K562 (cell line): ENCODE measurements at regions not wholly inside any gene's neighbourhood (a gene's known extent, or its start where the extent isn't known, plus 50 kb on each side); places are given as distances from the start of the nearest gene placed in this dataset.
"Not testable (repeated sequence)": the region's sequence is repeated elsewhere in the genome, so short reads cannot be mapped to it uniquely, and the experiment has no call there.

ENCODE experiments used
- ATAC-seq: fragments of 200-7000 bp; cut with Tn5 transposase; 3 replicates; pipeline ENCODE4 v1.9.1; 2020; ENCODE audit warnings: moderate library complexity
- BruUV-seq: library from RNA; stranded (reverse); fragments of 400-500 nt; replicated peaks from 2 replicates; lab custom pipeline; 2021; lab: Mats Ljungman, UMichigan
- CTCF ChIA-PET: fragments of 300-600 bp; formaldehyde crosslinking; extraction: SDS; loops from one replicate; lab custom pipeline; 2021; ENCODE audit warnings: low intra/inter-chr PET ratio; lab: Yijun Ruan, JAX
- POLR2A ChIA-PET: fragments of 300-600, 350-650 bp; sonication (Branson Sonifier 250); formaldehyde crosslinking; extraction: SDS; loops from one replicate; lab custom pipeline; 2021; ENCODE audit warnings: antibody characterized with exemption, inconsistent platforms; lab: Yijun Ruan, JAX
- DNase-seq, 4 experiments: peaks; one replicate each; pipeline versions ENCODE4 v3.0.0 to v3.0.0-alpha.2; 2011 to 2018; ENCODE audit warnings: low spot score in 3 of 4, mixed read lengths in 3 of 4; ENCODE audit errors: extremely low read depth in 1 of 4
- FAIRE-seq: peaks from 2 replicates; lab custom pipeline; 2011; peaks lifted over from hg19 to GRCh38; lab: Jason Lieb, UNC
- H2AFZ ChIP-seq: 2 replicates; pipeline ENCODE4 v1.6.0; 2011; ENCODE audit warnings: low read depth, low read length, control low read depth, inconsistent platforms
- H3K27ac ChIP-seq: fragments of 200-600 bp; 3 replicates; pipeline ENCODE4 v1.8.0; 2011; ENCODE audit warnings: low read depth, mild to moderate bottlenecking, control low read depth, inconsistent platforms, low read length, moderate library complexity, mixed read lengths; ENCODE audit errors: extremely low read depth
- H3K27me3 ChIP-seq, 2 experiments: fragments of 300-600 bp in 1 of 2; 2 replicates in 1 of 2; 3 replicates in 1 of 2; pipeline versions ENCODE4 v1.6.0 to v1.8.0; 2011; ENCODE audit warnings: inconsistent platforms in 2 of 2, low read length in 2 of 2, mild to moderate bottlenecking in 1 of 2, mixed read lengths in 1 of 2, moderate library complexity in 1 of 2; ENCODE audit not compliant: control insufficient read depth in 2 of 2, insufficient read depth in 2 of 2
- H3K36me3 ChIP-seq: fragments of 300-600 bp; 3 replicates; pipeline ENCODE4 v1.8.0; 2011; ENCODE audit warnings: mild to moderate bottlenecking, low read length, inconsistent platforms; ENCODE audit not compliant: control insufficient read depth, insufficient read depth
- H3K4me1 ChIP-seq, 2 experiments: fragments of 200-600 bp in 1 of 2; replicated peaks in 1 of 2; 2 replicates in 1 of 2; 3 replicates in 1 of 2; pipeline versions ENCODE4 v1.5.1 to v1.8.0; 2011; ENCODE audit warnings: inconsistent platforms in 2 of 2, low read length in 2 of 2, mild to moderate bottlenecking in 1 of 2, mixed read lengths in 1 of 2, moderate library complexity in 1 of 2; ENCODE audit not compliant: control insufficient read depth in 2 of 2, insufficient read depth in 2 of 2
- H3K4me2 ChIP-seq: 2 replicates; pipeline ENCODE4 v1.6.1; 2011; ENCODE audit warnings: low read length, control low read depth, inconsistent platforms, mixed read lengths; ENCODE audit not compliant: insufficient read depth
- H3K4me3 ChIP-seq: fragments of 200-600 bp; sonication (generic), shearing (Covaris generic); 2 replicates; pipeline ENCODE4 v1.5.1; 2016; ENCODE audit warnings: control low read depth, inconsistent platforms
- H3K79me2 ChIP-seq: fragments of 200-600 bp; 3 replicates; pipeline ENCODE4 v1.8.0; 2011; ENCODE audit warnings: low read length, inconsistent platforms; ENCODE audit not compliant: control insufficient read depth, insufficient read depth
- H3K9ac ChIP-seq, 2 experiments: 2 replicates each; pipeline versions ENCODE4 v1.6.0 to v1.6.1; 2011; ENCODE audit warnings: low read depth in 2 of 2, low read length in 2 of 2, control low read depth in 1 of 2, inconsistent platforms in 1 of 2, mild to moderate bottlenecking in 1 of 2, mixed read lengths in 1 of 2; ENCODE audit not compliant: insufficient read depth in 1 of 2
- H3K9me1 ChIP-seq: one replicate; pipeline ENCODE4 v1.6.0; 2011; ENCODE audit warnings: inconsistent platforms, mild to moderate bottlenecking, low read length, moderate library complexity; ENCODE audit not compliant: control insufficient read depth, insufficient read depth
- H3K9me3 ChIP-seq: replicated peaks from 2 replicates; pipeline ENCODE4 v1.5.1; 2011; ENCODE audit warnings: low read depth, low read length, inconsistent platforms; ENCODE audit not compliant: control insufficient read depth, insufficient read depth
- H4K20me1 ChIP-seq: replicated peaks from 2 replicates; pipeline ENCODE4 v1.6.1; 2011; ENCODE audit warnings: low read length, inconsistent platforms, mixed read lengths; ENCODE audit not compliant: control insufficient read depth, insufficient read depth
- CREB3 ChIP-seq: fragments of 450-650 bp; conservative IDR thresholded peaks from 2 replicates; pipeline ENCODE4 v1.6.1; 2016; ENCODE audit warnings: missing genetic modification characterization, low read depth, mild to moderate bottlenecking, missing compliant biosample characterization, moderate library complexity
- CTCF ChIP-seq, 3 experiments: IDR thresholded peaks in 2 of 3; conservative IDR thresholded peaks in 1 of 3; 2 replicates each; pipeline ENCODE4 v1.5.1; 2011 to 2012; ENCODE audit warnings: low read length in 3 of 3, mild to moderate bottlenecking in 3 of 3, control low read depth in 2 of 3, improper control_type of control experiment in 1 of 3, inconsistent platforms in 1 of 3, low read depth in 1 of 3, mixed read lengths in 1 of 3, moderate library complexity in 1 of 3; ENCODE audit not compliant: insufficient read depth in 2 of 3
- DDX20 ChIP-seq: fragments of 450-650 bp; IDR thresholded peaks from 2 replicates; pipeline ENCODE4 v1.6.1; 2016; ENCODE audit warnings: missing genetic modification characterization, low read depth, mild to moderate bottlenecking, missing compliant biosample characterization, moderate library complexity
- DMBX1 ChIP-seq: fragments of 250-450 bp; sonication (Bioruptor Pico); IDR thresholded peaks from 2 replicates; pipeline ENCODE4 v1.8.0; 2022; ENCODE audit warnings: inconsistent platforms, mild to moderate bottlenecking, moderate library complexity, borderline replicate concordance
- FOSL1 ChIP-seq: fragments of 200-800 bp; sonication (Bioruptor generic); conservative IDR thresholded peaks from 2 replicates; pipeline ENCODE4 v1.6.1; 2016; ENCODE audit warnings: missing genetic modification characterization, missing compliant biosample characterization
- JUND ChIP-seq, 2 experiments: IDR thresholded peaks; 2 replicates in 1 of 2; 3 replicates in 1 of 2; pipeline ENCODE4 v1.6.1; 2011; ENCODE audit warnings: borderline replicate concordance in 2 of 2, low read depth in 2 of 2, low read length in 2 of 2, improper control_type of control experiment in 1 of 2, missing biosample characterization in 1 of 2, missing genetic modification characterization in 1 of 2, missing genetic modification reagents in 1 of 2
- KLF6 ChIP-seq: fragments of 250-450 bp; sonication (Bioruptor Pico); IDR thresholded peaks from 2 replicates; pipeline ENCODE4 v1.4.0; 2020; ENCODE audit warnings: mild to moderate bottlenecking, moderate library complexity, borderline replicate concordance
- NFXL1 ChIP-seq: fragments of 450-650 bp; formaldehyde crosslinking; IDR thresholded peaks from 2 replicates; pipeline ENCODE4 v1.4.0; 2021; ENCODE audit warnings: mild to moderate bottlenecking
- NR4A1 ChIP-seq, 2 experiments: fragments of 250-450 bp in 1 of 2; fragments of 450-650 bp in 1 of 2; sonication (Bioruptor Pico) in 1 of 2; IDR thresholded peaks; 2 replicates each; pipeline versions ENCODE4 v1.4.0 to v1.6.1; 2016 to 2020; ENCODE audit warnings: mild to moderate bottlenecking in 2 of 2, missing compliant biosample characterization in 1 of 2, missing genetic modification characterization in 1 of 2, moderate library complexity in 1 of 2
- PTTG1 ChIP-seq: fragments of 450-650 bp; IDR thresholded peaks from 2 replicates; pipeline ENCODE4 v1.6.1; 2016; ENCODE audit warnings: low read depth, mild to moderate bottlenecking, missing genetic modification characterization, missing compliant biosample characterization
- RAD21 ChIP-seq, 2 experiments: fragments of 250-450 bp in 1 of 2; fragments of 450-650 bp in 1 of 2; sonication (Bioruptor Pico) in 1 of 2; formaldehyde crosslinking in 1 of 2; IDR thresholded peaks in 1 of 2; conservative IDR thresholded peaks in 1 of 2; 2 replicates each; pipeline versions ENCODE4 v1.4.0 to v1.8.0; 2020 to 2022; ENCODE audit warnings: mild to moderate bottlenecking in 2 of 2, moderate library complexity in 1 of 2
- SMAD4 ChIP-seq: fragments of 250-450 bp; sonication (Bioruptor Pico); conservative IDR thresholded peaks from 2 replicates; pipeline ENCODE4 v1.8.0; 2021; ENCODE audit warnings: inconsistent platforms, mild to moderate bottlenecking, moderate library complexity
- ZBTB17 ChIP-seq: fragments of 450-650 bp; formaldehyde crosslinking; IDR thresholded peaks from 2 replicates; pipeline ENCODE4 v1.4.0; 2020; ENCODE audit warnings: mild to moderate bottlenecking
- ZNF134 ChIP-seq: fragments of 250-450 bp; sonication (Bioruptor Pico); conservative IDR thresholded peaks from 2 replicates; pipeline ENCODE4 v1.4.0; 2020
- ZNF311 ChIP-seq: fragments of 250-450 bp; sonication (Bioruptor Pico); IDR thresholded peaks from 2 replicates; pipeline ENCODE4 v1.4.0; 2020; ENCODE audit warnings: mild to moderate bottlenecking, moderate library complexity
- ZNF766 ChIP-seq: fragments of 200-800 bp; sonication (Bioruptor generic); conservative IDR thresholded peaks from 2 replicates; pipeline ENCODE4 v1.6.1; 2016; ENCODE audit warnings: missing genetic modification characterization, missing compliant biosample characterization
- WGBS: fragments of 100-300 bp; shearing (Covaris generic); methylation state at CpG from one replicate; pipeline ENCODE4 v1.1.6; 2016; ENCODE audit warnings: low coverage, mixed read lengths; ENCODE audit not compliant: insufficient coverage; ENCODE audit errors: missing lambda C conversion rate; 5-methylcytosine and 5-hydroxymethylcytosine counted together
- in situ Hi-C: fragments of 300-500 bp; cut with MboI; formaldehyde crosslinking; loops from 4 replicates; pipeline ENCODE4 v1.15.0; 2018; ENCODE audit warnings: inconsistent platforms, mixed read lengths
- intact Hi-C: fragments of 100-400 bp; cut with micrococcal nuclease; formaldehyde crosslinking; loops from 2 replicates; pipeline ENCODE4 v1.14.2; 2022

GRCh38 chr9:87374023-87374919 lies 123.4 kb upstream of the DAPK1 start:
- WGBS: 0% methylated on average over 8 of the region's 10 CpGs
- H3K79me2 ChIP-seq; H3K27ac ChIP-seq; H3K9me3 ChIP-seq; H3K9ac ChIP-seq; H4K20me1 ChIP-seq; H3K4me1 ChIP-seq; H3K36me3 ChIP-seq; BruUV-seq; CTCF ChIA-PET; H3K27me3 ChIP-seq; FAIRE-seq; H3K4me2 ChIP-seq; intact Hi-C loops; in situ Hi-C loops; H3K9me1 ChIP-seq; H3K4me3 ChIP-seq; TF ChIP-seq NR4A1 (CRISPR knock-in tag; IDR thresholded peaks at IDR 0.05); JUND (IDR thresholded peaks at IDR 0.05; ENCODE audit: borderline replicate concordance, low read depth, low read length): not testable (repeated sequence)
- DNase-seq (peak in 1 of 4 experiments; percentile 27), ATAC-seq (peak; percentile 58; the same call in 2 of the 3 replicates)
- POLR2A ChIA-PET: interaction anchor here (0.6 to 1.6 kb wide), 2 partner anchors 9 to 265 kb away, joined by 3 to 9 read pairs; no protein-coding TSS in a partner anchor
- peak overlapping the region; percentile 19; the same call in 1 of the 2 replicates for H2AFZ ChIP-seq
- TF ChIP-seq ZNF766: 0 out of 2 replicates have a peak, but pooled peaks have one; percentile 33
- TF ChIP-seq ZBTB17 (CRISPR knock-in tag): 0 out of 2 replicates have a peak, but pooled peaks have one; percentile 35
- TF ChIP-seq CREB3 (tag): 0 out of 2 replicates have a peak, but pooled peaks have one; percentile 37
- TF ChIP-seq FOSL1 (tag): peak; percentile 59
- 0 out of 2 replicates have a peak, but pooled peaks have one; percentile 57 for TF ChIP-seq PTTG1 (tag)
- 0 out of 4 replicates have a peak, but pooled peaks of 1 of the 2 experiments have one; percentile 10 for TF ChIP-seq RAD21 (CRISPR knock-in tag; conservative IDR thresholded peaks at IDR 0.05 in 1 of 2, IDR thresholded peaks at IDR 0.05 in 1 of 2)
- peak; percentile 45; the same call in 1 of the 2 replicates for TF ChIP-seq DMBX1 (CRISPR knock-in tag)
- TF ChIP-seq NR4A1 (tag; IDR thresholded peaks at IDR 0.05): peak; percentile 68; the same call in 1 of the 2 replicates
- TF ChIP-seq ZNF311 (CRISPR knock-in tag): peak; percentile 76; the same call in 1 of the 2 replicates
- peak; percentile 17; the same call in 1 of the 3 replicates for TF ChIP-seq JUND (tag; IDR thresholded peaks at IDR 0.05; ENCODE audit: borderline replicate concordance, low read depth, low read length)
- peak in 1 of 3 experiments; percentile 12; a peak in 2 of 6 replicates for TF ChIP-seq CTCF (IDR thresholded peaks at IDR 0.05 in 2 of 3, conservative IDR thresholded peaks at IDR 0.05 in 1 of 3; ENCODE audit: insufficient read depth in 2 of 3, low read depth in 1 of 3, low read length in 3 of 3)
- TF ChIP-seq SMAD4: 0 out of 2 replicates have a peak, but pooled peaks have one; percentile 41
- 0 out of 2 replicates have a peak, but pooled peaks have one; percentile 29 for TF ChIP-seq ZNF134
- peak; percentile 55; the same call in 1 of the 2 replicates for TF ChIP-seq NFXL1 (CRISPR knock-in tag)
- 0 out of 2 replicates have a peak, but pooled peaks have one; percentile 50 for TF ChIP-seq DDX20
- peak; percentile 65; the same call in 1 of the 2 replicates for TF ChIP-seq KLF6 (CRISPR knock-in tag)
